GM12873 (cell line): ENCODE measurements at regions not wholly inside any gene's neighbourhood (a gene's known extent, or its start where the extent isn't known, plus 50 kb on each side); places are given as distances from the start of the nearest gene placed in this dataset.

Experiments used
- CTCF ChIP-seq: IDR thresholded peaks from 2 replicates; pipeline ENCODE4 v1.5.1; 2012; ENCODE audit warnings: low read depth, mild to moderate bottlenecking, moderate library complexity, low read length, control low read depth; ENCODE audit not compliant: insufficient read depth; ENCODE audit errors: missing control alignments

- TF ChIP-seq CTCF = no peak
Measured at GRCh38 chr2:66850376-66850775, 415.5 kb downstream of the MEIS1 start.

GRCh38 chr2:66851449-66851872 is 416.5 kb downstream of the MEIS1 start:
- TF ChIP-seq CTCF = no peak

GRCh38 chr2:66852953-66853352 is 418.0 kb downstream of the MEIS1 start:
- TF ChIP-seq CTCF = no peak

GRCh38 chr2:66853585-66853984 is 418.7 kb downstream of the MEIS1 start:
- no peak for TF ChIP-seq CTCF

GRCh38 chr2:66854298-66854697 is 419.4 kb downstream of the MEIS1 start:
- no peak for TF ChIP-seq CTCF

- no peak for TF ChIP-seq CTCF
Measured at GRCh38 chr2:66862885-66863650, 428.1 kb downstream of the MEIS1 start.

- TF ChIP-seq CTCF = no peak
Measured at GRCh38 chr2:66865161-66865560, 430.2 kb downstream of the MEIS1 start.
